CD1c-positive myeloid dendritic cell (primary cell): ENCODE measurements at regions not wholly inside any gene's neighbourhood (a gene's known extent, or its start where the extent isn't known, plus 50 kb on each side); places are given as distances from the start of the nearest gene placed in this dataset.

Experiments used
- DNase-seq: peaks from one replicate; pipeline ENCODE4 v3.0.0-alpha.2; 2016; ENCODE audit errors: extremely low spot score

DNA sequence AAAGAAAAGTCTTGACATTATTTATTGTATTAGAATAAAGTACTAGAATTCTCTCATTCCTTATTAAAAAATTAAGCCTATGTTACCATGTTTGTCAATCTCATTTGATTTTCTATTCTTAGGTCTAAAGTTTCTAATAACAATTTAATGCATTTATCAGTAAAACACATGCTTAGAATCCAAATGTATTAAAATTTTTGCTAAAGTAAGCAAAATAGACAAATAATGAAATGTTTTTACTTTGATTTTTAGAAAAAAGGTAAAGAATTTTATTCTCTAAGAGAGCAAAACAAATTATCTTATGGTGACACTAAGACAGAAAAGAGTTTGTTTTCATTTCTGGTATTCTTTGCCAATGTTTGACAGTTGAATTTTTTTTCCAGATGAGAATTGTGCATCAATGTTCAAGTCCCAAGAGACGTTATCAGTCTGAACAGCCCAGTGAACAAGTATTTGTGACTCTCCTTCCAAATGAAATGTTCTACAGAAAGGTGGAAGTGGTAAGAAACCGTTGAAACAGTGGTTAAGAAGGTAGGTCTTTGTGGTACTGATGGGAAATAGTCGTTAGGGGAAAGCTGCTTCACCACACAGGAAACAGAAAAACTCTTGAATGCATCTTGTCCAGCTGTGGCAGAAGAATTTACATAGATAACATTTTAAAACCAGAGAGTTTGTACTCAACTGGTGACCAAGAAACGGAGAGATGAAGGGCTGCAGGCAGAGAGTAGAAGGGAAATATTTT lies 402.5 kb downstream of the PTPRC start:
- DNase-seq, result no peak

DNA sequence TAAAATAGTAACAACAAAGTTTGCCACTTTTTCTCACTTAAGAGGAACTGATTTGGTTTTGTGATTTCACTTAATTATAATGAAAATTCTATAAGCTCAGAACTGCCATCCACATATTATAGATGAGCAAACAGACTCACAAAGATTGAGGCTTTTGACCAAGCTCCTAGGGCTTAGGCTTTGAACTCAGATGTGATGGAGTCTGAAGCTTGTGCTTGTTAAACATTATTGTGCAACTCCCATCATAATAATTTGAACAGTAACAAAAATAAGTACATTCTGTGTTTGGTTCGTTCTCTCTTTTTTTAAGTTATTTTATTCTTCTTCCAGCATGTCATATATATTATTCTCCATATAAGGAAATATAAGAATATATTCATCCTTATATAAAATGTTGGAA lies 403.4 kb downstream of the PTPRC start:
- no peak for DNase-seq

DNA sequence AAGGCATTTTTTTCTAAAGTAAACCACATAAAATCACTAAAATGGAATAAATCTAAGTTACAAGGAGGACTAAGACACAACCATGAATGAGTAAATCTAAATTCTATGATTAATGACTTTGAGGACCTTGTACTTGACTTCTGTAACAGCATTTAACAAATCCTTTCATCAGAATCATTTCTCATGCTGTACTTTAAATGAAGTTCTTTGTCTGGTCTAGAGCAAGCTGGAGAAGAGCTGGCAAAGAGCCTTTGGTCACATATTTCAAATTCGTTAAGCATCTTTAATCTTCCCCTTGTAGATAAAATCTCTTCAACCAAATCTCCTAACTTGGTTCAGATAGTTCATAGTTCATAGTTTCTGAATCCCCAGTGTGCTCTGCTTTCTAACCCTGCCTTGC lies 405.4 kb downstream of the PTPRC start:
- no peak for DNase-seq

DNA sequence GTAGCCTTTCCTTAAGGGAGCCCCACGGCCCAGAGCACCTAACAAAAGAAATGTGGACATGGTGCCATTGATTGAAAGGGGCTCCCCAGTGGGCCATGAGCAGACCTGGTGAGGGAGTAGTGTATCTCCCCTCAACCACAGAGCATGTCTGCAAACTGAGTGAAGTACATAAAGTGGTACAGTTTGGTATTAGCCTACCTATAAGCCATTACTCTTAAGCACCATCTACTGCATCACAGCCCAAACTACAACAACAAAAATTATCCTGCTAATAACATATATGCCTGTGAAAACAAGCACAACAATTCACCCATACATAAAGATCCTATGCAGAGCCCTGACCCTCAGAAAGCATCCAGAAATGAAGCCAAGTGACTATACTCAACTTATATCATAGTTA lies 407.8 kb downstream of the PTPRC start:
- no peak for DNase-seq

DNA sequence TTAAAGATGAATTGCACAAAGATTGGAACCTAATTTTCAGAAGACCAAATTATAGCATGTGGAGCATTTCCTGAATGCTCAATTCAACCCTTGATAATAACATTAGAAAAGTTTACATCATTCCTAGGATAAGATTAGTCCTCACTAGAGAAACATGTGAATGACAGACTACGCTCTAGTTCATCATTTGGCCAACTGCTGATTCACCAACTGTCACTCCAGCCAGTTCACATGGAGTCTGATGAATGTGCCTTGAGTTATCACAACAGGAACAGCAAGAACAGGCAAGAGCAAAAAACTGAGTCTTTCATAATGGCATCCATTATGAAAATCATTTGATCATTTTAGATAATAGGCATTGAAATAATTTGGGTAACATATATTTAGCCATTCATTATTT lies 415.9 kb downstream of the PTPRC start:
- no peak for DNase-seq

DNA sequence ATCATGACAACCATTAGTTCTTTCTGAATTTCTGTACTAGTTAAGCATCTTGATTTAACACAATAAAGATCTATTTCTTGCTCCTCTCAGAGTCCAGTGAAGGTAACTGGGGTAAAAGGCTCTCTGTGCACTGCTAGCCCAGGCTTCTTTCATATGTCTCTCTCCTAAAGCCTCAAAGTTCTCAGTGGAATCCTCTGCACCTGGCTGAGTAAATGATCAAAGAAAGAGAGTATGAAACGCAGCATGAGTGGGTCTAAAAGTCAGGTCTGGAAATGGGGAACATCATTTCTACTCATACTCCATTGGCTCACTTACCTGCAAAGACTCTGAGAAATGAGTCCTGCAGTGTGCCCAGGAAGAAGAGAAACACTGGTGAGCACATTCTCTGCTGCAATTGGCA lies 418.5 kb downstream of the PTPRC start:
- DNase-seq, result no peak

DNA sequence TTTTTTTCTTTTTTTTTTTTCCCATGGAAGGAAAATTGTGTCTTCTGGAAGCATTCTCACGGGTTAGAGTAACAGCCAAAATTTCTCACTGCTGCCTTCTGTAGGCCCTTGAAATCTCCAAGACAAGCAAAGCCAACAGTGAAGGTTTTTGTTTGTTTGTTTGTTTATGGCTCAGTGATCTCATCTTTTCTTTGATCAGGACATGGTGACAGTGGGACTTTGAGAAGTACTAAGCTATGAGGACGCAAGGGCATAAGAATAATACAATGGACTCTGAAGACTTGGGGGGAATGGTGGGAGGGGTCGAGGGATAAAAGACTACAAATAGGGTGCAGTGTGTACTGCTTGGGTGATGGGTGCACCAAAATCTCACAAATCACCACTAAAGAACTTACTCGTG lies 419.4 kb downstream of the PTPRC start:
- no peak for DNase-seq

DNA sequence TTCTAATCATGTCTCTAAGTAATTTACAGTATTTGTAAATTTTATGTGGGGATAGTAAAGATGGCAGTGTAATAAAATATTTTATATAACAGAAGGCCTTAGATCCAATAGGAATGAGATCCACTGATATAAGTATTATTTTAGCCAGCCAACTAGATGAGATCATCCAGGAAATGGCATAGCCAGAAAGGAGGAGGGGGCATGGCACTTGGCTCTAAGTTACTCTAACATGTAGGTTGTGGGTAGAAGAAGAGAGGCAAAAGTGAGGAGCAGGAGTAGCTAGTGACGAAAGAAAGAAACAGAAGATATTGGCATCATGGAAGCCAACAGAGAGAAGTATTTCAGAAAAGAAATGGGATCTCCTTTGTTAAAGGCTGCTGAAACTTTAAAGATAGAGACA lies 426.1 kb downstream of the PTPRC start:
- DNase-seq, result no peak

DNA sequence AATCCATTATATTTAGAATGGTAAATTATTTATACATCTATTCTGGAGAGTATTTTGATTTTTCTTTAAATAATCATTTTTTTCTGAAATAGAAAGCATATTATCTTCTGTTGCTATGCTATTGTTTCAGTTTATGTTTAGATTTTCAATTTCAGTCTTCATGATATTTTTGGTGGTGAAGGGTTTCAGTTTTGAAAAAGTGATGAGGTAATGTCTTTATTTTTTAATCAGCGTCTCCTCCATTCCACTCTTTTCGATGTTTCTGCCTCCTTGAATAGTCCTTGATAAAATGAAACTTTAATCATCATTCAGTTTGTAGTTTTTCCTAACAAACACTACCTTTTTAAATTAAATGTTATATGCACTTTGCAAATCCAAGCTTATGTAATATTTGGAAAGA lies 428.6 kb downstream of the PTPRC start:
- no peak for DNase-seq

DNA sequence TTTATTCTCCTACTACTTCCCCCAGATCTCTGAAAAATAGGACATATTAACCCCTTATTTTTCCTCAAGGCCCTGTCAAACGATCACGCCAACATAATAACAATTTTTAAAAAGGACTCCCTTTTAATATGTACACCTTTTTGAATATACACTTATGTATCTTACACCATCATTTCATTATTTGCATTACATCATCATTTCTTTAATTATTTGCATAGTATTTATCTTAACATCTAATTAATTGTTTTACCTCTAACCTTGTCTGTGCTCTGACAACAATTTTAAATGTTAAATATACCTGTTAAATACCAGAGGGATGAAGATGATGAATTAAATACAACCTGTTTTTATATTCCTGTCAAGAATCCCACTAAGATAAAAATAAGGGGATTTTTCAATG lies 432.2 kb downstream of the PTPRC start:
- DNase-seq, result no peak

DNA sequence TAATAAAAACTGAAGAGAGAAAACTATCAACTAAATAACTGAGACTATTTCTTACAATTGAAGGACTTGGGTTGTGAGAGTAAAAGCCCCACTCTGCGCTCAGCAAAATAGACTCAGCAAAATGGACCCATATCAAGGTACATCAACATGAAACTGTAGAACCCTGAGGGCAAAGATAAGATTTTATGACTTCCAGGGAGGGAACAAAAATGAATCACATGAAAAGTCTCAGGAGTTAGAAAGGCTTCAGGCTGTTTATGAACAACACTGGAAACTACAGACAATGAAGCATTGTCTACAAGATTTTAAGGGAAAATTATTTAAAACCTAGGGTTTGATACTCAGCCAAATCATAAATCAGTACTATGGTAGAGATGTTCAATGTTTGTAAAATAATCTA lies 434.3 kb downstream of the PTPRC start:
- no peak for DNase-seq

DNA sequence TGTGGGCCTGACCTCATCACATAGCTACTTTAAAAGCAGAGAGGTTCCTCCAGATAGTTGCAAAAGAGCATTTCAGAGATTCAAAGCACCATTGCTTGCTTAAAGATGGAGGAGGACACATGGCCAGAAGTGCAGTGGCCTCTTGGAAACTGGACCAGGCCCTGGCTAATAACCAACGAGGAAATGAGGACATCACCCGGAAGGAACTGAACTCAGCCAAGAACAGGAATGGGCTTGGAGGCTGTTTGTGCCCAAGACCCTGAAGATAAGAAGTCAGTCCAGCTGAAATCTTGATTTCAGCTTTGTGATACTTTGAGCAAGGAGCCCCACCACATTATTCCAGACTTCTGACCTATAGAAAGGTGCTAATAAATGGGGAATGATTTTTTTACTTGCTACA lies 437.0 kb downstream of the PTPRC start:
- DNase-seq, result no peak

DNA sequence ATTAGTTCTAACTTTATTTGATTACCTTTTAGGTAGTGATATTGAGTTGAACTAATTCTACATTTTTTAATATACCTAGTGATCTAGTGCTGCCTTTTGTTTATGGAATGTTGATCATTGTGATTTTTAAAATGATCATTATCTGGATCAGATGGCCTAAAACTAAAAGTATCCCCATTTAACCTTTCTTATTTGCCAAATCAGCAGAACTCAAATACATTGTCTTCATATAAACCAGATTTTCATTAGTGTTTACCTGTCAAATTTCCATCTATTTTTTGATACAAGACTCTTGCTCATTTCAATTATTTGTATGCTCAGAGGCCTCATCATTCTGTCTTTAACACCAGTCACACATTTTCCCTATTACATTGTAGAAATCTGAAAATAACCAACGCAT lies 441.2 kb downstream of the PTPRC start:
- no peak for DNase-seq

DNA sequence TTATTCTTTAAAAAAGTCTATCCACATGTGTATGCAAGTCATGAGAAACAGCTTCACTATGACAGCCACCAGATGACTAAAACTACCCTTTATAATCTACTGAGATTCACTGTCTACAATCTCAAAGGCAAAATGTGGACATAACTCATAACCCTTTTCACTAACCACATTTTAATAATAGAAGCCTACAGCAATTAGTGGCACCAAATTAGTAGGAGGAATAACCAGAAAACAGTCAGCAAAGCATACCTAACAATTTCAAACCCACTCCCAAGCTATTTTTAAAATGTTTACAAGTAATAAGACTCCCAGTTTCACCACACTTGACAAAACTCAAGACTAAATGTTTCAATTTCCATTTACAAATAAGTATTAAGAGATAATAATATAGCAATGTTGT lies 442.9 kb downstream of the PTPRC start:
- no peak for DNase-seq

DNA sequence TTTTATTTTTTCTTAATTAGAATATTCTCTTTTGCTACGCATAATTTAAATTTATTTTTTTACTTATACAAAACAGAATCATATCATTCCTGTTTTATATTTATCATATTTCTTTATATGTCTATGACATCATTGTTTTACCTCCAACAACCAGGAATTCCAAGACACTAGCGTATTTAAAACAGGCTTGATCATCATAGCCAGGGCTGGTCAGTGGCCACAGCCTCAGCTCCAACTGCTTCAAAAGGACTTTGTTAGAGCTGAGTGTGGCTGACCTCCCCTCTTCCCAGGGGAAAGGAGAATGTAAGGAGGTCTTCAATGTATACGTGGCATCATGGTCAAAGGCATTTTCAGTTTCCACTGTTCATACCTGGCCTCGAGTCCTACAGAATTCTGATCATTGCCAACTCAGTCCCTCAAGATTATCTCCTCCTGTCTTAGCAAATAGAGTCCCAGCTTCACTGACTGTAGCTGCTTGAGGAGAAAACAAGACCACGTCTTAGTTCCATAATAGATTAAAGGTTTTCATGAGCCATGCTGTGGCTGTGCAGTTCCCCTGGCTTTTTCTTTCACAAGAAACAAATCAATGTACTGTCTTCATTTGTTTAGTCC lies 444.0 kb downstream of the PTPRC start:
- DNase-seq, result no peak

DNA sequence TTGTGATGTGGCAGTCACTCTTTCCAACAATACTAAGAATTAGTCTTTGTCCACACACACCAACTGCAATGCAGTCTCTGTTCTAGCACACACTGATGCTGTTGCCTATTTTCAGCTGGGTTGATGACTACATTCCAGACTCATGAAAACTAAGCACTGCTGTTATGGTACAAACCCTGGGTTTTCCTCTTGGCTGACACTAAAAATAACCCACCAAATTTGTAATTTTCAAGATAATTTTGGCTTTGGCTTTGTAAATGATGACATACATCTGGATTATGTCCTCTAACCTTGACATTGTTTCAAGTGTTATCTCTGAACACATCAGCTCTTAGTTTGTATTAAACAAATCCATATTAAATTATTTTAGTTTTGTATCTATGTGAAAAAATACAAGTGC lies 444.8 kb downstream of the PTPRC start:
- DNase-seq, result no peak

DNA sequence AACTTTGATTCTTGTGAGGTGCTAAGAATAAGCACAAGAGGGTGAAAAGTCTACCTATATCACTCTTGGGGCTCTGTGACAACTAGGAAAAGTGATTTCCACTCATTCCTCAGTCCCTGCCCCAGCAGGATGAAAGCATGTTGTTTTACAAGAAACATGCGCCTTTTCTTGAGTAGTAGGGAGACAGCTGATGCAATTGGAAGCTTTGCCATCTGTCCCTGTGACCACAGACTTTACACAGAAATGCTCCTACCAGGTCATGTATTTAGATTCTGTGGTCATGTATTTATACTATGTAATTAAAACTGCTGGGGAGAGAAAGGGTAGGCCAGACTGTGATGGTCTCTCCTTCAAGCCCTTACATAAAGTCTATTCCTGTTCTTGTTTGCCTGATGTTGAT lies 445.5 kb downstream of the PTPRC start:
- no peak for DNase-seq

DNA sequence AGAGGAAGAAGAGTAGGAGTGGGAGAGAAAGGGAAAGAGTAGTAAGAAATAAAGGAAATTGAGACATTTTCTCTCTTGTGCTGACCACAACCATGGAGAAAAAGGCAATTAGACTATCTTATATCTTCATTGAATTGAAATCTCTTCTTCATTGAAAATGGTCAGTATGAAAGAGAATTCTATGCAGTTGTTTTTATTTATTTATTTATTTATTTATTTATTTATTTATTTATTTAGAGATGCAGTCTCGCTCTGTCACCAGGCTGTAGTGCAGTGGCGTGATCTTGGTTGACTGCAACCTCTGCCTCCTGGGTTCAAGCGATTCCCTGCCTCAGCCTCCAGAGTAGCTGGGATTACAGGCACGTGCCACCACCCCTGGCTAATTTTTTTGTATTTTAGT lies 447.1 kb downstream of the PTPRC start:
- DNase-seq, result no peak

DNA sequence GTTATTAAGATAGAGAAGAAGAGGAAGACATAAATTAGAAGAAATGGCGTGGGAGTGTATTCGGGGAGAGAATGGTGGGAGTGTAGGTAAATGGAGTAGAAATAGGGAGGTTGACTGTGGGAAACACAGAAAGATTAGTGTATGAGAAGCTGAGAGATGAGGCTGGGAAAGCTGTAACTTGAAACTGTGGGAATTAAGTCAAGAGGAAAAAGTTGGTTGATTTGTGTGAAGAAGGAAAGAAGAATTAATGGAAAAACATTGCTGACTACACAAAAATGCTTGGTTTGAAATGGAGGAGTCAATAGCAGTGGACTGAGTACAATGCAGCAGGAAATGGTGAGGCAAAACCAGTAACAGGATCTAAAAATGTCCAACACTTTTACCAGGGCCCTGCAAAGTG lies 448.3 kb downstream of the PTPRC start:
- no peak for DNase-seq

DNA sequence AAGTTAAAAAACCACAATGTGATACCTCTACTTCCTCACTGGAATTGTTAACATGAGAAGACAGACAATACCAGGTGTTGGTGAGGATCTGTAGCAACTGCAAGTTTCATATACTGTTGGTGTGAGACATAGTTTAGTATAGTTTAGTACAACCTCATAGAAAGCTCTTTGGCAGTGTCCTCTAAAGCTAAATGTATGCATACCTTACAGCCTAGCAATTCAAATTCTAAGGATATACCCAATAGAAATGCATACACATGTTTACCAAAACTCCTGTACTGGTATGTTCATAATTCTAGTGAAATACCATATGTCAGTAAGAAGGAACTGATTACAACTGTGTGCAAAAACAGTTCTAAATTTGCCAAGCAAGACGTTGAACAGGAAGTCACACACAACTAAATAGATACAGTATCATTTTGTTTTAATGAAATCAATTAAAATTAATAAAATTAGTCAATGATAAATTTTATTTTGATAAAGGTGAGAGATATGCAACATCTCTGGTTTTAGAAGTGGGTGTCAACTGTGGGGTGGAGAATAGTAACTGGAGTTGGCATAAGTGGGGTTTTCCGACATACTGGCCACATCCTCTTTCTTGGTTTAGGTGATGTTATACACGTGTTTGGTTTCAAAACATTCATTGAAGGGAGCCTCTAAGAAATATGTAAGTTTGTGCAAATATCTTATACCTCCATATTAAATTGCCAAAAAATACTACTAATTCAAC lies 450.7 kb downstream of the PTPRC start:
- DNase-seq, result peak; percentile 65

DNA sequence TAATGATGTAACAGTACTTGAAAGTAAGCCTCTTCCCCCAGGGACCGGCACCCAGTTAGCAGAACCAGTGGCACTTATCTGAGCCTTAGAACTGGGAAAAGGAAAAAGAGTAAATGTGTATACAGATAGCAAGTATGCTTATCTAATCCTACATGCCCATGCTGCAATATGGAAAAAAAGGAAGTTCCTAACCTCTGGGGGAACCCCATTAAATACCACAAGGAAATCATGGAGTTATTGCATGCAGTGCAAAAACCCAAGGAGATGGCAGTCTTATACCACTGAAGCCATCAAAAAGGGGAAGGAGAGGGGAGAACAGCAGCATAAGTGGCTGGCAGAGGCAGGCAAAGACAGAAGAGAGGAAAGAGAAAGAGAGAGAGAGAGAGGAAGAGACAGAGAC lies 456.8 kb downstream of the PTPRC start:
- peak; percentile 50 for DNase-seq

DNA sequence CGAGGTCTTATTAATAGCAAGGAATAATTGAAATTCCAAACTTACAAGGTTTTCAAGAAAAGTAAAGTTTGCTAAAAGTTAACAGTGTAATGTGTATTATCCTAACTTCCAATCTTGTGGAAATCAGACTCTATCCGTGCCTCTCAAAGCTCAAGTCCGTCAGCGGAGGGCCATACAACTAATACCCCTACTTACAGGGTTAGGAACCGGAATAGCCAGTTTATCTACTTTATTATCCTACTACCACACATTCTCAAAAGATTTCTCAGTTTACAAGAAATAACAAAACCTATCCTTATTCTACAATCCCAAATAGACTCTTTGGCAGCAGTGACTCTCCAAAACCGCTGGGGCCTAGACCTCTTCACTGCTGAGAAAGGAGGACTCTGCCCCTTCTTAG lies 457.8 kb downstream of the PTPRC start:
- no peak for DNase-seq

DNA sequence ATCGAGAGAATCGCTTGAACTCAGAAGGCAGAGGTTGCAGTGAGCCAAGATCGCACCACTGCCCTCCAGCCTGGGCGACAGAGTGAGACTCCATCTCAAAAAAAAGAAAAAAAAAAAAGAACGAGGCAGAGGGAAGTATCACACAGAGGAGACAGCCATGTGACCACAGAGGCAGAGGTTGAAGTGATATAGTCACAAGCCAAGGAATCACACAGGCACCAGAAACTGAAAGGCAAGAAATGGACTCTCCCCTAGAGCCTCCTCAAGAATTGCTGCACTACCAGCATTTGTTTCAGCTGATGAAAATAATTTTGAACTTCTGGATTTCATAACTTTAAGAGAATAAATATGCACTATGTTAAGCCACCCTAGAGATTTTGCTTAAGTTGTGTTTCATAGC lies 459.6 kb downstream of the PTPRC start:
- DNase-seq, result no peak
